ENCODE measurements at regions not wholly inside any gene's neighbourhood (a gene's known extent, or its start where the extent isn't known, plus 50 kb on each side); places are given as distances from the start of the nearest gene placed in this dataset.

- no peak for DNase-seq (ENCODE audit: low read depth)
Measured at GRCh38 chr1:181430015-181430885, 53.1 kb upstream of the CACNA1E start.
